HCT116 (cell line): ENCODE measurements at regions not wholly inside any gene's neighbourhood (a gene's known extent, or its start where the extent isn't known, plus 50 kb on each side); places are given as distances from the start of the nearest gene placed in this dataset.

Source experiments
- ATAC-seq: fragments of 200-7000 bp; cut with Tn5 transposase; 2 replicates; pipeline ENCODE4 v1.9.1; 2020; ENCODE audit warnings: mild to moderate bottlenecking, moderate library complexity
- BruUV-seq: library from RNA; stranded (reverse); fragments of 400-500 nt; replicated peaks from 2 replicates; lab custom pipeline; 2021; lab: Mats Ljungman, UMichigan
- CTCF ChIA-PET: fragments of 300-600 bp; sonication (Branson Sonifier 250); formaldehyde crosslinking; loops from one replicate; lab custom pipeline; 2021; ENCODE audit warnings: antibody characterized with exemption; lab: Charles Lee
- POLR2A ChIA-PET: fragments of 300-600, 350-600 bp; sonication (Branson Sonifier 250); formaldehyde crosslinking; loops from one replicate; lab custom pipeline; 2021; ENCODE audit warnings: antibody characterized with exemption; lab: Charles Lee
- RAD21 ChIA-PET, 2 experiments: fragments of 300-600 bp; sonication (Branson Sonifier 250); formaldehyde crosslinking; loops; one replicate each; lab custom pipeline; 2023; ENCODE audit warnings: low total read pairs in 2 of 2; ENCODE audit not compliant: uncharacterized antibody in 2 of 2, unreplicated experiment in 2 of 2, low non-redundant PET in 1 of 2; lab: Charles Lee
- DNase-seq: peaks from one replicate; pipeline ENCODE4 v3.0.0-alpha.2; 2010; ENCODE audit warnings: low read depth, low spot score
- H2AFZ ChIP-seq: fragments of 200-600 bp; shearing (Covaris generic), sonication (generic); 2 replicates; pipeline ENCODE4 v1.6.1; 2017; ENCODE audit warnings: low read depth, mixed run types, mixed read lengths, antibody characterized with exemption, low read length; ENCODE audit not compliant: poor library complexity, severe bottlenecking
- H3K27ac ChIP-seq: 2 replicates; pipeline ENCODE4 v1.5.1; 2012; ENCODE audit warnings: low read depth, low read length
- H3K27me3 ChIP-seq: fragments of 200-600 bp; sonication (generic); 2 replicates; pipeline ENCODE4 v1.6.1; 2016; ENCODE audit warnings: mixed run types, low read length, mixed read lengths; ENCODE audit not compliant: insufficient read depth
- H3K36me3 ChIP-seq, 2 experiments: fragments of 200-500 bp in 1 of 2; fragments of 200-600 bp in 1 of 2; sonication (Bioruptor generic) in 1 of 2; sonication (generic) in 1 of 2; 2 replicates each; pipeline versions ENCODE4 v1.5.1 to v1.6.1; 2014 to 2016; ENCODE audit warnings: low read length in 2 of 2, inconsistent platforms in 1 of 2, mixed read lengths in 1 of 2, mixed run types in 1 of 2; ENCODE audit not compliant: insufficient read depth in 2 of 2, control insufficient read depth in 1 of 2
- H3K4me1 ChIP-seq, 2 experiments: fragments of 200-600 bp in 1 of 2; sonication (generic) in 1 of 2; 2 replicates each; pipeline versions ENCODE4 v1.5.1 to v1.6.1; 2012 to 2017; ENCODE audit warnings: low read length in 2 of 2, inconsistent platforms in 1 of 2, mild to moderate bottlenecking in 1 of 2, mixed read lengths in 1 of 2, mixed run types in 1 of 2, moderate library complexity in 1 of 2; ENCODE audit not compliant: insufficient read depth in 2 of 2, control insufficient read depth in 1 of 2
- H3K4me2 ChIP-seq: fragments of 200-600 bp; sonication (generic); 2 replicates; pipeline ENCODE4 v1.6.1; 2017; ENCODE audit warnings: mixed run types, low read length, mixed read lengths
- H3K4me3 ChIP-seq, 2 experiments: fragments of 200-600 bp in 1 of 2; sonication (generic) in 1 of 2; replicated peaks in 1 of 2; 2 replicates each; pipeline ENCODE4 v1.5.1; 2011 to 2016; ENCODE audit warnings: low read length in 2 of 2, control low read depth in 1 of 2, low read depth in 1 of 2, mild to moderate bottlenecking in 1 of 2, mixed read lengths in 1 of 2, mixed run types in 1 of 2
- H3K79me2 ChIP-seq: fragments of 200-600 bp; sonication (generic); 2 replicates; pipeline ENCODE4 v1.6.1; 2017; ENCODE audit warnings: mild to moderate bottlenecking, mixed run types, low read length, moderate library complexity, mixed read lengths; ENCODE audit not compliant: insufficient read depth
- H3K9ac ChIP-seq: fragments of 200-600 bp; sonication (generic); 2 replicates; pipeline ENCODE4 v1.6.1; 2016; ENCODE audit warnings: low read length, mixed read lengths
- H3K9me2 ChIP-seq: fragments of 200-600 bp; sonication (generic), shearing (Covaris generic); 2 replicates; pipeline ENCODE4 v1.6.1; 2017; ENCODE audit warnings: mixed run types, mild to moderate bottlenecking, moderate library complexity; ENCODE audit not compliant: insufficient read depth
- H3K9me3 ChIP-seq, 2 experiments: fragments of 200-500 bp in 1 of 2; fragments of 200-600 bp in 1 of 2; sonication (Bioruptor generic) in 1 of 2; sonication (generic) in 1 of 2; 2 replicates each; pipeline ENCODE4 v1.6.1; 2014 to 2017; ENCODE audit warnings: low read length in 2 of 2, mixed read lengths in 2 of 2, inconsistent platforms in 1 of 2, low read depth in 1 of 2, mild to moderate bottlenecking in 1 of 2, mixed run types in 1 of 2, moderate library complexity in 1 of 2; ENCODE audit not compliant: control insufficient read depth in 1 of 2, insufficient read depth in 1 of 2
- H4K20me1 ChIP-seq: fragments of 200-600 bp; sonication (generic), shearing (Covaris generic); 2 replicates; pipeline ENCODE4 v1.6.1; 2017; ENCODE audit warnings: mixed run types, mild to moderate bottlenecking, moderate library complexity; ENCODE audit not compliant: insufficient read depth
- CBX3 ChIP-seq: IDR thresholded peaks from 2 replicates; pipeline ENCODE4 v1.6.1; 2012; ENCODE audit warnings: low read depth
- CEBPB ChIP-seq: IDR thresholded peaks from 2 replicates; pipeline ENCODE4 v1.6.1; 2012; ENCODE audit warnings: low read depth
- ELF1 ChIP-seq: IDR thresholded peaks from 2 replicates; pipeline ENCODE4 v1.6.1; 2012; ENCODE audit warnings: low read depth, borderline replicate concordance
- EZH2 ChIP-seq: fragments of 200-600 bp; sonication (generic); IDR thresholded peaks from 2 replicates; pipeline ENCODE4 v1.6.1; 2017; ENCODE audit warnings: antibody characterized with exemption, mixed run types
- EZH2phosphoT487 ChIP-seq: fragments of 200-600 bp; IDR thresholded peaks from 2 replicates; pipeline ENCODE4 v1.6.1; 2018; ENCODE audit warnings: antibody characterized with exemption, borderline replicate concordance
- JUND ChIP-seq: IDR thresholded peaks from 2 replicates; pipeline ENCODE4 v1.6.1; 2012
- POLR2A ChIP-seq: IDR thresholded peaks from 2 replicates; pipeline ENCODE4 v1.7.0; 2011; ENCODE audit warnings: borderline replicate concordance; ENCODE audit not compliant: insufficient read depth, insufficient read length; ENCODE audit errors: extremely low read depth
- REST ChIP-seq: IDR thresholded peaks from 2 replicates; pipeline ENCODE4 v1.6.1; 2012; ENCODE audit warnings: low read depth
- YY1 ChIP-seq: IDR thresholded peaks from 2 replicates; pipeline ENCODE4 v1.6.1; 2011; ENCODE audit warnings: low read length, low read depth, moderate library complexity, mild to moderate bottlenecking; ENCODE audit not compliant: insufficient replicate concordance; ENCODE audit errors: extremely low read depth
- ZFX ChIP-seq: fragments of 450-650 bp; IDR thresholded peaks from 2 replicates; pipeline ENCODE4 v1.6.1; 2017
- intact Hi-C: fragments of 100-400 bp; cut with micrococcal nuclease; formaldehyde crosslinking; loops from 2 replicates; pipeline ENCODE4 v1.10.0; 2022
- TF ChIP-seq, protein P1 (sequence below): IDR thresholded peaks from 2 replicates; pipeline ENCODE4 v1.6.1; 2012
- TF ChIP-seq, protein P2 (sequence below), 3 experiments: fragments of 200-600 bp in 1 of 3; sonication (generic) in 1 of 3; IDR thresholded peaks in 2 of 3; conservative IDR thresholded peaks in 1 of 3; 2 replicates each; pipeline ENCODE4 v1.5.1; 2012 to 2017; ENCODE audit warnings: low read depth in 2 of 3, low read length in 2 of 3, antibody characterized with exemption in 1 of 3, borderline replicate concordance in 1 of 3, control low read depth in 1 of 3, mild to moderate bottlenecking in 1 of 3, mixed read lengths in 1 of 3, mixed run types in 1 of 3, moderate library complexity in 1 of 3; ENCODE audit not compliant: insufficient read depth in 1 of 3

- Histone ChIP-seq H3K27ac (no peak overlapping the region), H3K9me3 (peaks cover 0 to 10% of the 10 kb centered on the region in 2 experiments; a peak in 2 of 4 replicates), H3K79me2 (no peaks in the 10 kb centered on the region), H3K4me2 (no peak overlapping the region), H3K9ac (no peak overlapping the region), H3K9me2 (no peaks in the 10 kb centered on the region), H3K4me1 (no peaks in the 10 kb centered on the region), H4K20me1 (no peaks in the 10 kb centered on the region), H3K4me3 (no peak overlapping the region), H3K36me3 (no peaks in the 10 kb centered on the region), H2AFZ (no peak overlapping the region), H3K27me3 (no peaks in the 10 kb centered on the region)
- no peak for DNase-seq
- no TSS peak for BruUV-seq
- intact Hi-C loops, result no loop called here
- POLR2A ChIA-PET, result no interaction called here
- RAD21 ChIA-PET, result no interaction called here
- ATAC-seq, result no peak
- TF ChIP-seq CBX3 (no peak), YY1 (no peak), EZH2phosphoT487 (no peak), ELF1 (no peak), REST (no peak), JUND (no peak), POLR2A (no peak), ZFX (no peak), EZH2 (no peak), CEBPB (no peak)
- TF ChIP-seq, protein P1, sequence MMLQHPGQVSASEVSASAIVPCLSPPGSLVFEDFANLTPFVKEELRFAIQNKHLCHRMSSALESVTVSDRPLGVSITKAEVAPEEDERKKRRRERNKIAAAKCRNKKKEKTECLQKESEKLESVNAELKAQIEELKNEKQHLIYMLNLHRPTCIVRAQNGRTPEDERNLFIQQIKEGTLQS, result no peak
- TF ChIP-seq, protein P2, sequence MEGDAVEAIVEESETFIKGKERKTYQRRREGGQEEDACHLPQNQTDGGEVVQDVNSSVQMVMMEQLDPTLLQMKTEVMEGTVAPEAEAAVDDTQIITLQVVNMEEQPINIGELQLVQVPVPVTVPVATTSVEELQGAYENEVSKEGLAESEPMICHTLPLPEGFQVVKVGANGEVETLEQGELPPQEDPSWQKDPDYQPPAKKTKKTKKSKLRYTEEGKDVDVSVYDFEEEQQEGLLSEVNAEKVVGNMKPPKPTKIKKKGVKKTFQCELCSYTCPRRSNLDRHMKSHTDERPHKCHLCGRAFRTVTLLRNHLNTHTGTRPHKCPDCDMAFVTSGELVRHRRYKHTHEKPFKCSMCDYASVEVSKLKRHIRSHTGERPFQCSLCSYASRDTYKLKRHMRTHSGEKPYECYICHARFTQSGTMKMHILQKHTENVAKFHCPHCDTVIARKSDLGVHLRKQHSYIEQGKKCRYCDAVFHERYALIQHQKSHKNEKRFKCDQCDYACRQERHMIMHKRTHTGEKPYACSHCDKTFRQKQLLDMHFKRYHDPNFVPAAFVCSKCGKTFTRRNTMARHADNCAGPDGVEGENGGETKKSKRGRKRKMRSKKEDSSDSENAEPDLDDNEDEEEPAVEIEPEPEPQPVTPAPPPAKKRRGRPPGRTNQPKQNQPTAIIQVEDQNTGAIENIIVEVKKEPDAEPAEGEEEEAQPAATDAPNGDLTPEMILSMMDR (IDR thresholded peaks at IDR 0.05 in 2 of 3, conservative IDR thresholded peaks at IDR 0.05 in 1 of 3; ENCODE audit: borderline replicate concordance in 1 of 3, insufficient read depth in 1 of 3, low read depth in 2 of 3, low read length in 2 of 3), result no peak
- CTCF ChIA-PET, result no interaction called here
Observed at GRCh38 chr11:79727221-79727620, 286.4 kb upstream of the TENM4 start.
